CD14-positive monocyte (primary cell): ENCODE measurements at regions not wholly inside any gene's neighbourhood (a gene's known extent, or its start where the extent isn't known, plus 50 kb on each side); places are given as distances from the start of the nearest gene placed in this dataset.

Experiments
- DNase-seq, 3 donors: peaks; one replicate each; pipeline ENCODE4 v3.0.0-alpha.2; 2011 to 2022
- H2AFZ ChIP-seq: 2 replicates; pipeline ENCODE4 v1.6.0; 2012; ENCODE audit warnings: mild to moderate bottlenecking, low read depth, low read length, inconsistent platforms; ENCODE audit not compliant: insufficient read depth, poor library complexity, severe bottlenecking
- H3K27ac ChIP-seq, 2 donors: 1 replicate in 1 of 2; 2 replicates in 1 of 2; pipeline ENCODE4 v1.5.1; 2012 to 2013; ENCODE audit warnings: low read length in 2 of 2, control low read depth in 1 of 2, inconsistent platforms in 1 of 2, low read depth in 1 of 2, mild to moderate bottlenecking in 1 of 2
- H3K27me3 ChIP-seq, 2 donors: one replicate each; pipeline versions ENCODE4 v1.6.0 to v1.6.1; 2011 to 2013; ENCODE audit warnings: low read length in 2 of 2; ENCODE audit not compliant: control insufficient read depth in 2 of 2, insufficient read depth in 2 of 2
- H3K36me3 ChIP-seq, 2 donors: replicated peaks in 1 of 2; 1 replicate in 1 of 2; 2 replicates in 1 of 2; pipeline versions ENCODE4 v1.5.1 to v1.6.1; 2012 to 2013; ENCODE audit warnings: low read length in 2 of 2, control low read depth in 1 of 2, inconsistent platforms in 1 of 2, mild to moderate bottlenecking in 1 of 2; ENCODE audit not compliant: insufficient read depth in 2 of 2, control insufficient read depth in 1 of 2
- H3K4me1 ChIP-seq, 2 donors: 1 replicate in 1 of 2; 2 replicates in 1 of 2; pipeline versions ENCODE4 v1.5.1 to v1.6.1; 2012 to 2013; ENCODE audit warnings: low read length in 2 of 2, control low read depth in 1 of 2, inconsistent platforms in 1 of 2, mild to moderate bottlenecking in 1 of 2, moderate library complexity in 1 of 2; ENCODE audit not compliant: insufficient read depth in 2 of 2, control insufficient read depth in 1 of 2
- H3K4me2 ChIP-seq: replicated peaks from 2 replicates; pipeline ENCODE3; 2012; ENCODE audit warnings: low read length, moderate library complexity, mild to moderate bottlenecking; ENCODE audit not compliant: poor library complexity, severe bottlenecking; ENCODE audit errors: extremely low read depth
- H3K4me3 ChIP-seq, 3 experiments: fragments of 200-600 bp in 1 of 3; sonication (generic) in 1 of 3; replicated peaks in 1 of 3; 1 replicate in 2 of 3; 2 replicates in 1 of 3; pipeline ENCODE4 v1.5.1; 2011 to 2013; ENCODE audit warnings: low read length in 3 of 3, mild to moderate bottlenecking in 3 of 3, control low read depth in 2 of 3, low read depth in 2 of 3, inconsistent platforms in 1 of 3, moderate library complexity in 1 of 3
- H3K79me2 ChIP-seq: 2 replicates; pipeline ENCODE4 v1.6.0; 2012; ENCODE audit warnings: mild to moderate bottlenecking, control low read depth, inconsistent platforms, low read length, moderate library complexity; ENCODE audit not compliant: insufficient read depth
- H3K9ac ChIP-seq: 2 replicates; pipeline ENCODE4 v1.6.0; 2017; ENCODE audit warnings: low read length, mild to moderate bottlenecking; ENCODE audit not compliant: insufficient read depth, poor library complexity, severe bottlenecking
- H3K9me3 ChIP-seq, 2 donors: replicated peaks in 1 of 2; 1 replicate in 1 of 2; 2 replicates in 1 of 2; pipeline versions ENCODE4 v1.5.1 to v1.6.1; 2012 to 2013; ENCODE audit warnings: low read length in 2 of 2, control low read depth in 1 of 2; ENCODE audit not compliant: control insufficient read depth in 1 of 2, insufficient read depth in 1 of 2
- H4K20me1 ChIP-seq: 2 replicates; pipeline ENCODE4 v1.6.0; 2012; ENCODE audit warnings: mild to moderate bottlenecking, low read length, control low read depth, moderate library complexity; ENCODE audit not compliant: insufficient read depth
- H3K27ac Mint-ChIP-seq, 7 donors: one replicate each; pipeline ENCODE4 v1.8.0; 2020; ENCODE audit warnings: mild to moderate bottlenecking in 7 of 7, mixed read lengths in 7 of 7, moderate library complexity in 6 of 7, inconsistent platforms in 2 of 7
- H3K27me3 Mint-ChIP-seq, 3 donors: one replicate each; pipeline ENCODE4 v1.8.0; 2021 to 2022; ENCODE audit warnings: low read depth in 3 of 3, mild to moderate bottlenecking in 3 of 3, mixed read lengths in 3 of 3, moderate library complexity in 3 of 3, inconsistent platforms in 1 of 3
- H3K36me3 Mint-ChIP-seq, 2 donors: one replicate each; pipeline ENCODE4 v1.8.0; 2020; ENCODE audit warnings: mixed read lengths in 2 of 2, inconsistent platforms in 1 of 2, mild to moderate bottlenecking in 1 of 2
- H3K4me1 Mint-ChIP-seq: one replicate; pipeline ENCODE4 v1.8.0; 2020; ENCODE audit warnings: mild to moderate bottlenecking, mixed read lengths
- H3K4me3 Mint-ChIP-seq, 2 donors: one replicate each; pipeline ENCODE4 v1.8.0; 2020; ENCODE audit warnings: mild to moderate bottlenecking in 2 of 2, mixed read lengths in 2 of 2, moderate library complexity in 1 of 2
- H3K9me3 Mint-ChIP-seq, 7 donors: one replicate each; pipeline ENCODE4 v1.8.0; 2020 to 2022; ENCODE audit warnings: mixed read lengths in 7 of 7, mild to moderate bottlenecking in 6 of 7, moderate library complexity in 6 of 7, inconsistent platforms in 2 of 7
- CTCF ChIP-seq: fragments of 200-600 bp; IDR thresholded peaks from one replicate; pipeline ENCODE4 v1.8.0; 2022; ENCODE audit warnings: antibody characterized with exemption, mild to moderate bottlenecking
- WGBS: methylation state at CpG from one replicate; pipeline ENCODE4 v1.1.5; 2013; ENCODE audit warnings: missing lambda C conversion rate; ENCODE audit not compliant: insufficient coverage; 5-methylcytosine and 5-hydroxymethylcytosine counted together
- intact Hi-C, 2 donors: fragments of 100-400 bp; cut with micrococcal nuclease; formaldehyde crosslinking; loops; one replicate each; pipeline versions ENCODE4 v1.15.0 to v1.15.1; 2023

- H3K79me2 ChIP-seq: no peaks in the 10 kb centered on the region
- H3K27me3 ChIP-seq: no peaks in the 10 kb centered on the region
- DNase-seq: no peak
- no peaks in the 10 kb centered on the region for H3K36me3 ChIP-seq
- H3K4me2 ChIP-seq: no peak overlapping the region
- no peak overlapping the region for H2AFZ ChIP-seq
- intact Hi-C loops: no loop called here
- Mint-ChIP-seq H3K4me3 (no peak overlapping the region), H3K9me3 (peaks cover 0 to 4% (median 2%) of the 10 kb centered on the region in 7 donors), H3K27ac (no peak overlapping the region), H3K27me3 (peaks cover 0 to 4% (median 1%) of the 10 kb centered on the region in 3 donors), H3K36me3 (no peaks in the 10 kb centered on the region), H3K4me1 (no peaks in the 10 kb centered on the region)
- no peaks in the 10 kb centered on the region for H4K20me1 ChIP-seq
- H3K27ac ChIP-seq: no peak overlapping the region
- WGBS: no CpG with 5 or more reads among the region's 1 CpG
- no peak overlapping the region for H3K4me3 ChIP-seq
- H3K4me1 ChIP-seq: no peaks in the 10 kb centered on the region
- no peaks in the 10 kb centered on the region for H3K9me3 ChIP-seq
- H3K9ac ChIP-seq: no peak overlapping the region
- no peak for TF ChIP-seq CTCF
Observed at GRCh38 chr3:109728861-109729494, 391.6 kb upstream of the DPPA4 start.

GRCh38 chr3:109731639-109732473 lies 394.5 kb upstream of the DPPA4 start:
- no peak overlapping the region for H3K27ac Mint-ChIP-seq
- H3K9me3 Mint-ChIP-seq: peaks cover 0 to 4% (median 2%) of the 10 kb centered on the region in 7 donors
- no peaks in the 10 kb centered on the region for H3K4me1 Mint-ChIP-seq
- Histone ChIP-seq H3K27ac (no peak overlapping the region), H4K20me1 (no peaks in the 10 kb centered on the region), H3K9ac (no peak overlapping the region), H3K27me3 (no peaks in the 10 kb centered on the region), H2AFZ (no peak overlapping the region), H3K4me1 (no peaks in the 10 kb centered on the region), H3K36me3 (no peaks in the 10 kb centered on the region), H3K4me2 (no peak overlapping the region), H3K9me3 (peaks cover under 1 to 3% of the 10 kb centered on the region in 2 donors), H3K4me3 (no peak overlapping the region), H3K79me2 (no peaks in the 10 kb centered on the region)
- peaks cover 0 to 4% (median 1%) of the 10 kb centered on the region in 3 donors for H3K27me3 Mint-ChIP-seq
- WGBS: no CpG with 5 or more reads among the region's 6 CpGs
- intact Hi-C loops: no loop called here
- H3K36me3 Mint-ChIP-seq: no peaks in the 10 kb centered on the region
- no peak overlapping the region for H3K4me3 Mint-ChIP-seq
- TF ChIP-seq CTCF: peak; percentile 72
- DNase-seq: peak in 1 of 3 donors; percentile 5
